ENCODE measurements at regions not wholly inside any gene's neighbourhood (a gene's known extent, or its start where the extent isn't known, plus 50 kb on each side); places are given as distances from the start of the nearest gene placed in this dataset.

- TF ChIP-seq ZBTB14 (CRISPR knock-in tag; IDR thresholded peaks at IDR 0.05), result no peak
- no peak for TF ChIP-seq SNAPC4 (CRISPR knock-in tag; IDR thresholded peaks at IDR 0.05)
- no peak for DNase-seq (ENCODE audit: low spot score)
- H4K20me1 ChIP-seq (ENCODE audit: insufficient read depth, low read length), result no peaks in the 10 kb centered on the region
- in situ Hi-C loops (cut with HindIII; ENCODE audit: extremely low pct_ligation_motif_present, low pct_unique_long_range_greater_than_20kb) (no loop called here), intact Hi-C loops (cut with micrococcal nuclease; ENCODE audit: unreplicated experiment) (no loop called here)
- no peak for ATAC-seq
- BruUV-seq (replicated peaks), result no TSS peak
- no peak for FAIRE-seq
- ChIA-PET POLR2A (no interaction called here), CTCF (ENCODE audit: low intra/inter-chr PET ratio, low total read pairs) (no interaction called here)
- no peak overlapping the region for H3K9ac ChIP-seq (ENCODE audit: insufficient read depth, low read depth, low read length)
- no peaks in the 10 kb centered on the region for H3K36me3 ChIP-seq (replicated peaks in 1 of 2; ENCODE audit: control insufficient read depth in 1 of 2, insufficient read depth in 2 of 2, low read length in 2 of 2)
- H3K79me2 ChIP-seq (ENCODE audit: insufficient read depth, low read length), result no peaks in the 10 kb centered on the region
- no peak overlapping the region for H3K4me3 ChIP-seq (replicated peaks in 1 of 3; ENCODE audit: insufficient read depth in 1 of 3, low read depth in 2 of 3, low read length in 3 of 3)
- H2AFZ ChIP-seq (ENCODE audit: low read length), result no peak overlapping the region
- H3K9me3 ChIP-seq (ENCODE audit: low read length), result no peaks in the 10 kb centered on the region
- no peak overlapping the region for H3K27ac ChIP-seq (ENCODE audit: extremely low read length, insufficient read depth, low read length)
- no peaks in the 10 kb centered on the region for H3K4me1 ChIP-seq (ENCODE audit: insufficient read depth, low read length)
- no peak overlapping the region for H3K4me2 ChIP-seq (ENCODE audit: low read depth, low read length)
- H3K27me3 ChIP-seq (ENCODE audit: control insufficient read depth in 1 of 2, insufficient read depth in 2 of 2, low read length in 2 of 2), result no peaks in the 10 kb centered on the region
Observed at GRCh38 chr6:104630955-104631354, 228.8 kb downstream of the HACE1 start.

- ChIA-PET CTCF (ENCODE audit: low intra/inter-chr PET ratio, low total read pairs) (no interaction called here), POLR2A (no interaction called here)
- H3K9ac ChIP-seq (ENCODE audit: insufficient read depth, low read depth, low read length), result no peak overlapping the region
- no peaks in the 10 kb centered on the region for H3K9me3 ChIP-seq (ENCODE audit: low read length)
- no peaks in the 10 kb centered on the region for H3K36me3 ChIP-seq (replicated peaks in 1 of 2; ENCODE audit: control insufficient read depth in 1 of 2, insufficient read depth in 2 of 2, low read length in 2 of 2)
- FAIRE-seq, result no peak
- DNase-seq (ENCODE audit: low spot score), result no peak
- no peak overlapping the region for H3K27ac ChIP-seq (ENCODE audit: extremely low read length, insufficient read depth, low read length)
- no peaks in the 10 kb centered on the region for H3K27me3 ChIP-seq (ENCODE audit: control insufficient read depth in 1 of 2, insufficient read depth in 2 of 2, low read length in 2 of 2)
- no peak overlapping the region for H3K4me2 ChIP-seq (ENCODE audit: low read depth, low read length)
- in situ Hi-C loops (cut with HindIII; ENCODE audit: extremely low pct_ligation_motif_present, low pct_unique_long_range_greater_than_20kb) (no loop called here), intact Hi-C loops (cut with micrococcal nuclease; ENCODE audit: unreplicated experiment) (no loop called here)
- H4K20me1 ChIP-seq (ENCODE audit: insufficient read depth, low read length), result no peaks in the 10 kb centered on the region
- H3K4me3 ChIP-seq (replicated peaks in 1 of 3; ENCODE audit: insufficient read depth in 1 of 3, low read depth in 2 of 3, low read length in 3 of 3), result no peak overlapping the region
- no TSS peak for BruUV-seq (replicated peaks)
- WGBS (ENCODE audit: low lambda C conversion rate), result 1% methylated on average over 3 of the region's 3 CpGs
- ATAC-seq, result no peak
- no peaks in the 10 kb centered on the region for H3K4me1 ChIP-seq (ENCODE audit: insufficient read depth, low read length)
- no peaks in the 10 kb centered on the region for H3K79me2 ChIP-seq (ENCODE audit: insufficient read depth, low read length)
- H2AFZ ChIP-seq (ENCODE audit: low read length), result no peak overlapping the region
- TF ChIP-seq SALL2 (CRISPR knock-in tag; IDR thresholded peaks at IDR 0.05) (no peak), HNRNPL (IDR thresholded peaks at IDR 0.05; ENCODE audit: low read depth, low read length) (no peak), ZNF530 (CRISPR knock-in tag; IDR thresholded peaks at IDR 0.05; ENCODE audit: low read depth) (no peak), ZBTB44 (CRISPR knock-in tag; IDR thresholded peaks at IDR 0.05) (no peak), ZNF281 (CRISPR knock-in tag; IDR thresholded peaks at IDR 0.05; ENCODE audit: borderline replicate concordance) (no peak), ZNF136 (CRISPR knock-in tag; IDR thresholded peaks at IDR 0.05; ENCODE audit: low read depth) (no peak)
Observed at GRCh38 chr6:104630522-104630921, 229.2 kb downstream of the HACE1 start.

Measured in HepG2 (cell line).